ENCODE measurements at regions not wholly inside any gene's neighbourhood (a gene's known extent, or its start where the extent isn't known, plus 50 kb on each side); places are given as distances from the start of the nearest gene placed in this dataset.
"Not testable (repeated sequence)": the region's sequence is repeated elsewhere in the genome, so short reads cannot be mapped to it uniquely, and the experiment has no call there.

- DNase-seq (ENCODE audit: low spot score), result no peak
Measured at GRCh38 chr4:137394018-137394417, 138.3 kb downstream of the PCDH18 start.

- DNase-seq (ENCODE audit: low spot score), result no peak
Measured at GRCh38 chr4:137393044-137393443, 139.2 kb downstream of the PCDH18 start.

GRCh38 chr4:137390707-137391106, 141.6 kb downstream of the PCDH18 start:
- no peak for DNase-seq (ENCODE audit: low spot score)

- DNase-seq (ENCODE audit: low spot score), result no peak
Measured at GRCh38 chr4:137389911-137390520, 142.3 kb downstream of the PCDH18 start.

GRCh38 chr4:137387924-137388323, 144.4 kb downstream of the PCDH18 start:
- no peak for DNase-seq (ENCODE audit: low spot score)

GRCh38 chr4:137384476-137384875, 147.8 kb downstream of the PCDH18 start:
- DNase-seq (ENCODE audit: low spot score), result no peak

GRCh38 chr4:137378821-137379220, 153.5 kb downstream of the PCDH18 start:
- no peak for DNase-seq (ENCODE audit: low spot score)

- no peak for DNase-seq (ENCODE audit: low spot score)
Measured at GRCh38 chr4:137378393-137378792, 153.9 kb downstream of the PCDH18 start.

- no peak for DNase-seq (ENCODE audit: low spot score)
Measured at GRCh38 chr4:137376312-137376711, 156.0 kb downstream of the PCDH18 start.

GRCh38 chr4:137375111-137375850, 157.0 kb downstream of the PCDH18 start:
- no peak for DNase-seq (ENCODE audit: low spot score)

GRCh38 chr4:137370679-137371078, 161.6 kb downstream of the PCDH18 start:
- DNase-seq (ENCODE audit: low spot score), result no peak

- DNase-seq (ENCODE audit: low spot score), result no peak
Measured at GRCh38 chr4:137370206-137370633, 162.1 kb downstream of the PCDH18 start.

GRCh38 chr4:137367620-137368019, 164.7 kb downstream of the PCDH18 start:
- no peak for DNase-seq (ENCODE audit: low spot score)

- DNase-seq (ENCODE audit: low spot score), result no peak
Measured at GRCh38 chr4:137363496-137363895, 168.8 kb downstream of the PCDH18 start.

GRCh38 chr4:137361756-137362470, 170.4 kb downstream of the PCDH18 start:
- no peak for DNase-seq (ENCODE audit: low spot score)

GRCh38 chr4:137360761-137361160, 171.5 kb downstream of the PCDH18 start:
- DNase-seq (ENCODE audit: low spot score), result no peak

GRCh38 chr4:137359691-137360315, 172.5 kb downstream of the PCDH18 start:
- DNase-seq (ENCODE audit: low spot score), result no peak

GRCh38 chr4:137354562-137354961, 177.7 kb downstream of the PCDH18 start:
- not testable (repeated sequence) for DNase-seq (ENCODE audit: low spot score)

- DNase-seq (ENCODE audit: low spot score), result no peak
Measured at GRCh38 chr4:137347371-137347770, 184.9 kb downstream of the PCDH18 start.

- DNase-seq (ENCODE audit: low spot score), result no peak
Measured at GRCh38 chr4:137345597-137345996, 186.7 kb downstream of the PCDH18 start.

GRCh38 chr4:137343221-137343620, 189.1 kb downstream of the PCDH18 start:
- DNase-seq (ENCODE audit: low spot score), result no peak

- DNase-seq (ENCODE audit: low spot score), result no peak
Measured at GRCh38 chr4:137333031-137333430, 199.3 kb downstream of the PCDH18 start.

GRCh38 chr4:137312257-137312656, 220.0 kb downstream of the PCDH18 start:
- DNase-seq (ENCODE audit: low spot score), result no peak
